ENCODE measurements at regions not wholly inside any gene's neighbourhood (a gene's known extent, or its start where the extent isn't known, plus 50 kb on each side); places are given as distances from the start of the nearest gene placed in this dataset.
A peak's percentile ranks its signal among the peaks of the same experiment; 100 is the strongest.

DNA sequence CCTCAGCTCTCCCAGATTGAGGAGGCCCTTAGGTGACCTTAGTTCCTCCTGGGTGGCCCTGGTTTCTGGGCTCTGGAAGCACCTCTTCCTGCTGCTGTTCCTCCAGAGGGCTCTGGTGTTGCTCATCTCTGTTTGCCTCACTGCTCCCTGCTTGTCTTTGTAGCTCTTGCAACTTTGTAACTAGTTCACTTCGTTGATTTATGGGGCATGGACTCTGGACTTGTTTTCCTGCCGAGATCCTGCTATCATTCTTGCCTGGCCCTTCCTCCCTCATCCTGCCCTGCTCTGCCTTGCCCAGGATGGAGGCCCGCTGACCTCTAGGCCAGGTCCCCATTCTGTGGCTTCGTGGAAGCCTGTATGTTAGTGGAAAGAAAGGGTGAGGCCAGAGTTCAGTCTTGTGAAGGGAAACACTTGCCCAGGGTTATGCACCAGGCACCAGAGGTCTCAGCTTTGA, 169.3 kb downstream of the MACROH2A1 start (continued):
- TF ChIP-seq ZNF496 (CRISPR knock-in tag; IDR thresholded peaks at IDR 0.05; ENCODE audit: insufficient replicate concordance) (no peak), ZUFSP (CRISPR knock-in tag; IDR thresholded peaks at IDR 0.05; ENCODE audit: borderline replicate concordance) (no peak), ZFP1 (CRISPR knock-in tag; IDR thresholded peaks at IDR 0.05) (no peak), MED13 (CRISPR knock-in tag; IDR thresholded peaks at IDR 0.05) (no peak), TCF7L2 (IDR thresholded peaks at IDR 0.05; ENCODE audit: low read depth, low read length) (no peak), TCF12 (IDR thresholded peaks at IDR 0.05) (no peak), TCF12 (CRISPR knock-in tag; IDR thresholded peaks at IDR 0.05) (no peak), HHEX (CRISPR knock-in tag; IDR thresholded peaks at IDR 0.05) (no peak), ZNF577 (CRISPR knock-in tag; IDR thresholded peaks at IDR 0.05; ENCODE audit: borderline replicate concordance, low read depth) (no peak), ZNF432 (CRISPR knock-in tag; IDR thresholded peaks at IDR 0.05; ENCODE audit: borderline replicate concordance) (no peak), NBN (conservative IDR thresholded peaks at IDR 0.05) (no peak), TMF1 (CRISPR knock-in tag; IDR thresholded peaks at IDR 0.05; ENCODE audit: low read depth) (no peak), KAT8 (CRISPR knock-in tag; IDR thresholded peaks at IDR 0.05) (peak; percentile 45; the same call in 1 of the 2 replicates), RELA (CRISPR knock-in tag; IDR thresholded peaks at IDR 0.05) (no peak), ZNF124 (CRISPR knock-in tag; IDR thresholded peaks at IDR 0.05) (no peak), NCOA1 (CRISPR knock-in tag; IDR thresholded peaks at IDR 0.05) (no peak), HNRNPUL1 (IDR thresholded peaks at IDR 0.05; ENCODE audit: low read depth, low read length) (no peak)
- TF ChIP-seq, protein P1, sequence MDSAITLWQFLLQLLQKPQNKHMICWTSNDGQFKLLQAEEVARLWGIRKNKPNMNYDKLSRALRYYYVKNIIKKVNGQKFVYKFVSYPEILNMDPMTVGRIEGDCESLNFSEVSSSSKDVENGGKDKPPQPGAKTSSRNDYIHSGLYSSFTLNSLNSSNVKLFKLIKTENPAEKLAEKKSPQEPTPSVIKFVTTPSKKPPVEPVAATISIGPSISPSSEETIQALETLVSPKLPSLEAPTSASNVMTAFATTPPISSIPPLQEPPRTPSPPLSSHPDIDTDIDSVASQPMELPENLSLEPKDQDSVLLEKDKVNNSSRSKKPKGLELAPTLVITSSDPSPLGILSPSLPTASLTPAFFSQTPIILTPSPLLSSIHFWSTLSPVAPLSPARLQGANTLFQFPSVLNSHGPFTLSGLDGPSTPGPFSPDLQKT (CRISPR knock-in tag; IDR thresholded peaks at IDR 0.05; ENCODE audit: borderline replicate concordance): no peak
- TF ChIP-seq, protein P2, sequence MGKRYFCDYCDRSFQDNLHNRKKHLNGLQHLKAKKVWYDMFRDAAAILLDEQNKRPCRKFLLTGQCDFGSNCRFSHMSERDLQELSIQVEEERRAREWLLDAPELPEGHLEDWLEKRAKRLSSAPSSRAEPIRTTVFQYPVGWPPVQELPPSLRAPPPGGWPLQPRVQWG (CRISPR knock-in tag; IDR thresholded peaks at IDR 0.05; ENCODE audit: borderline replicate concordance, low read depth): no peak
- TF ChIP-seq, protein P3, sequence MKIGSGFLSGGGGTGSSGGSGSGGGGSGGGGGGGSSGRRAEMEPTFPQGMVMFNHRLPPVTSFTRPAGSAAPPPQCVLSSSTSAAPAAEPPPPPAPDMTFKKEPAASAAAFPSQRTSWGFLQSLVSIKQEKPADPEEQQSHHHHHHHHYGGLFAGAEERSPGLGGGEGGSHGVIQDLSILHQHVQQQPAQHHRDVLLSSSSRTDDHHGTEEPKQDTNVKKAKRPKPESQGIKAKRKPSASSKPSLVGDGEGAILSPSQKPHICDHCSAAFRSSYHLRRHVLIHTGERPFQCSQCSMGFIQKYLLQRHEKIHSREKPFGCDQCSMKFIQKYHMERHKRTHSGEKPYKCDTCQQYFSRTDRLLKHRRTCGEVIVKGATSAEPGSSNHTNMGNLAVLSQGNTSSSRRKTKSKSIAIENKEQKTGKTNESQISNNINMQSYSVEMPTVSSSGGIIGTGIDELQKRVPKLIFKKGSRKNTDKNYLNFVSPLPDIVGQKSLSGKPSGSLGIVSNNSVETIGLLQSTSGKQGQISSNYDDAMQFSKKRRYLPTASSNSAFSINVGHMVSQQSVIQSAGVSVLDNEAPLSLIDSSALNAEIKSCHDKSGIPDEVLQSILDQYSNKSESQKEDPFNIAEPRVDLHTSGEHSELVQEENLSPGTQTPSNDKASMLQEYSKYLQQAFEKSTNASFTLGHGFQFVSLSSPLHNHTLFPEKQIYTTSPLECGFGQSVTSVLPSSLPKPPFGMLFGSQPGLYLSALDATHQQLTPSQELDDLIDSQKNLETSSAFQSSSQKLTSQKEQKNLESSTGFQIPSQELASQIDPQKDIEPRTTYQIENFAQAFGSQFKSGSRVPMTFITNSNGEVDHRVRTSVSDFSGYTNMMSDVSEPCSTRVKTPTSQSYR (CRISPR knock-in tag; IDR thresholded peaks at IDR 0.05; ENCODE audit: borderline replicate concordance): peak; percentile 67; the same call in 1 of the 2 replicates
- TF ChIP-seq, protein P4, sequence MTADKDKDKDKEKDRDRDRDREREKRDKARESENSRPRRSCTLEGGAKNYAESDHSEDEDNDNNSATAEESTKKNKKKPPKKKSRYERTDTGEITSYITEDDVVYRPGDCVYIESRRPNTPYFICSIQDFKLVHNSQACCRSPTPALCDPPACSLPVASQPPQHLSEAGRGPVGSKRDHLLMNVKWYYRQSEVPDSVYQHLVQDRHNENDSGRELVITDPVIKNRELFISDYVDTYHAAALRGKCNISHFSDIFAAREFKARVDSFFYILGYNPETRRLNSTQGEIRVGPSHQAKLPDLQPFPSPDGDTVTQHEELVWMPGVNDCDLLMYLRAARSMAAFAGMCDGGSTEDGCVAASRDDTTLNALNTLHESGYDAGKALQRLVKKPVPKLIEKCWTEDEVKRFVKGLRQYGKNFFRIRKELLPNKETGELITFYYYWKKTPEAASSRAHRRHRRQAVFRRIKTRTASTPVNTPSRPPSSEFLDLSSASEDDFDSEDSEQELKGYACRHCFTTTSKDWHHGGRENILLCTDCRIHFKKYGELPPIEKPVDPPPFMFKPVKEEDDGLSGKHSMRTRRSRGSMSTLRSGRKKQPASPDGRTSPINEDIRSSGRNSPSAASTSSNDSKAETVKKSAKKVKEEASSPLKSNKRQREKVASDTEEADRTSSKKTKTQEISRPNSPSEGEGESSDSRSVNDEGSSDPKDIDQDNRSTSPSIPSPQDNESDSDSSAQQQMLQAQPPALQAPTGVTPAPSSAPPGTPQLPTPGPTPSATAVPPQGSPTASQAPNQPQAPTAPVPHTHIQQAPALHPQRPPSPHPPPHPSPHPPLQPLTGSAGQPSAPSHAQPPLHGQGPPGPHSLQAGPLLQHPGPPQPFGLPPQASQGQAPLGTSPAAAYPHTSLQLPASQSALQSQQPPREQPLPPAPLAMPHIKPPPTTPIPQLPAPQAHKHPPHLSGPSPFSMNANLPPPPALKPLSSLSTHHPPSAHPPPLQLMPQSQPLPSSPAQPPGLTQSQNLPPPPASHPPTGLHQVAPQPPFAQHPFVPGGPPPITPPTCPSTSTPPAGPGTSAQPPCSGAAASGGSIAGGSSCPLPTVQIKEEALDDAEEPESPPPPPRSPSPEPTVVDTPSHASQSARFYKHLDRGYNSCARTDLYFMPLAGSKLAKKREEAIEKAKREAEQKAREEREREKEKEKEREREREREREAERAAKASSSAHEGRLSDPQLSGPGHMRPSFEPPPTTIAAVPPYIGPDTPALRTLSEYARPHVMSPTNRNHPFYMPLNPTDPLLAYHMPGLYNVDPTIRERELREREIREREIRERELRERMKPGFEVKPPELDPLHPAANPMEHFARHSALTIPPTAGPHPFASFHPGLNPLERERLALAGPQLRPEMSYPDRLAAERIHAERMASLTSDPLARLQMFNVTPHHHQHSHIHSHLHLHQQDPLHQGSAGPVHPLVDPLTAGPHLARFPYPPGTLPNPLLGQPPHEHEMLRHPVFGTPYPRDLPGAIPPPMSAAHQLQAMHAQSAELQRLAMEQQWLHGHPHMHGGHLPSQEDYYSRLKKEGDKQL (CRISPR knock-in tag; IDR thresholded peaks at IDR 0.05; ENCODE audit: low read depth): no peak

Data from HepG2 (cell line).